Dermis blood vessel endothelial cell (primary cell): ENCODE measurements at regions not wholly inside any gene's neighbourhood (a gene's known extent, or its start where the extent isn't known, plus 50 kb on each side); places are given as distances from the start of the nearest gene placed in this dataset.
"Not testable (repeated sequence)": the region's sequence is repeated elsewhere in the genome, so short reads cannot be mapped to it uniquely, and the experiment has no call there.

ENCODE experiments used
- DNase-seq: peaks from one replicate; pipeline ENCODE4 v3.0.0; 2010

GRCh38 chr22:23460517-23461031 lies 119.5 kb downstream of the IGLL1 start:
- DNase-seq: peak; percentile 3

- DNase-seq: not testable (repeated sequence)
Measured at GRCh38 chr22:23459645-23460516, 120.2 kb downstream of the IGLL1 start.

GRCh38 chr22:23458663-23459541 lies 121.2 kb downstream of the IGLL1 start:
- no peak for DNase-seq

GRCh38 chr22:23457380-23457985 lies 122.6 kb downstream of the IGLL1 start:
- DNase-seq: no peak

- DNase-seq: not testable (repeated sequence)
Measured at GRCh38 chr22:23456666-23457379, 123.3 kb downstream of the IGLL1 start.

GRCh38 chr22:23454345-23454744 lies 125.7 kb downstream of the IGLL1 start:
- DNase-seq: not testable (repeated sequence)

GRCh38 chr22:23453277-23453676 lies 126.8 kb downstream of the IGLL1 start:
- DNase-seq: no peak

- DNase-seq: no peak
Measured at GRCh38 chr22:23452231-23453010, 127.7 kb downstream of the IGLL1 start.

- DNase-seq: not testable (repeated sequence)
Measured at GRCh38 chr22:23451452-23452230, 128.4 kb downstream of the IGLL1 start.

GRCh38 chr22:23450821-23451220 lies 129.3 kb downstream of the IGLL1 start:
- not testable (repeated sequence) for DNase-seq

- no peak for DNase-seq
Measured at GRCh38 chr22:23450434-23450795, 129.7 kb downstream of the IGLL1 start.

- not testable (repeated sequence) for DNase-seq
Measured at GRCh38 chr22:23449748-23450433, 130.2 kb downstream of the IGLL1 start.

- DNase-seq: not testable (repeated sequence)
Measured at GRCh38 chr22:23448499-23449288, 131.4 kb downstream of the IGLL1 start.

- DNase-seq: no peak
Measured at GRCh38 chr22:23446796-23447350, 133.2 kb downstream of the IGLL1 start.

GRCh38 chr22:23446194-23446593 lies 133.9 kb downstream of the IGLL1 start:
- DNase-seq: not testable (repeated sequence)

- not testable (repeated sequence) for DNase-seq
Measured at GRCh38 chr22:23443905-23444304, 136.2 kb downstream of the IGLL1 start.

- DNase-seq: not testable (repeated sequence)
Measured at GRCh38 chr22:23439581-23439980, 140.5 kb downstream of the IGLL1 start.

- DNase-seq: no peak
Measured at GRCh38 chr22:23438216-23438615, 141.9 kb downstream of the IGLL1 start.

- no peak for DNase-seq
Measured at GRCh38 chr22:23437779-23438178, 142.3 kb downstream of the IGLL1 start.
